GM18517 (cell line): ENCODE measurements at regions not wholly inside any gene's neighbourhood (a gene's known extent, or its start where the extent isn't known, plus 50 kb on each side); places are given as distances from the start of the nearest gene placed in this dataset.

Experiments used
- ATAC-seq: cut with Tn5 transposase; IDR thresholded peaks from one replicate; pipeline ENCODE4 v1.9.1; 2021; ENCODE audit warnings: mild to moderate bottlenecking, moderate library complexity; ENCODE audit not compliant: unreplicated experiment

GRCh38 chr13:67877031-67877430 is 646.9 kb upstream of the PCDH9 start:
- no peak for ATAC-seq

- no peak for ATAC-seq
Observed at GRCh38 chr13:67867206-67867605, 637.1 kb upstream of the PCDH9 start.

GRCh38 chr13:67860315-67860714 is 630.2 kb upstream of the PCDH9 start:
- no peak for ATAC-seq

- ATAC-seq: no peak
Observed at GRCh38 chr13:67859904-67860303, 629.8 kb upstream of the PCDH9 start.

GRCh38 chr13:67857581-67858310 is 627.6 kb upstream of the PCDH9 start:
- no peak for ATAC-seq

- ATAC-seq: no peak
Observed at GRCh38 chr13:67856955-67857354, 626.8 kb upstream of the PCDH9 start.

GRCh38 chr13:67855741-67856238 is 625.7 kb upstream of the PCDH9 start:
- no peak for ATAC-seq

- no peak for ATAC-seq
Observed at GRCh38 chr13:67854990-67855389, 624.9 kb upstream of the PCDH9 start.

GRCh38 chr13:67844574-67844973 is 614.4 kb upstream of the PCDH9 start:
- no peak for ATAC-seq

GRCh38 chr13:67841071-67841470 is 610.9 kb upstream of the PCDH9 start:
- no peak for ATAC-seq

- no peak for ATAC-seq
Observed at GRCh38 chr13:67833564-67833963, 603.4 kb upstream of the PCDH9 start.

- no peak for ATAC-seq
Observed at GRCh38 chr13:67829641-67830040, 599.5 kb upstream of the PCDH9 start.

- ATAC-seq: no peak
Observed at GRCh38 chr13:67827992-67828391, 597.9 kb upstream of the PCDH9 start.

GRCh38 chr13:67821606-67822005 is 591.5 kb upstream of the PCDH9 start:
- ATAC-seq: no peak

GRCh38 chr13:67806796-67807195 is 576.7 kb upstream of the PCDH9 start:
- no peak for ATAC-seq

- no peak for ATAC-seq
Observed at GRCh38 chr13:67803118-67803517, 573.0 kb upstream of the PCDH9 start.

GRCh38 chr13:67792151-67792676 is 562.1 kb upstream of the PCDH9 start:
- no peak for ATAC-seq

- no peak for ATAC-seq
Observed at GRCh38 chr13:67791047-67791446, 560.9 kb upstream of the PCDH9 start.

GRCh38 chr13:67776151-67776550 is 546.0 kb upstream of the PCDH9 start:
- ATAC-seq: no peak

GRCh38 chr13:67775359-67775758 is 545.2 kb upstream of the PCDH9 start:
- ATAC-seq: no peak

- ATAC-seq: no peak
Observed at GRCh38 chr13:67772807-67773453, 542.8 kb upstream of the PCDH9 start.

GRCh38 chr13:67771106-67771505 is 541.0 kb upstream of the PCDH9 start:
- ATAC-seq: no peak
